ENCODE measurements at regions not wholly inside any gene's neighbourhood (a gene's known extent, or its start where the extent isn't known, plus 50 kb on each side); places are given as distances from the start of the nearest gene placed in this dataset.

DNA sequence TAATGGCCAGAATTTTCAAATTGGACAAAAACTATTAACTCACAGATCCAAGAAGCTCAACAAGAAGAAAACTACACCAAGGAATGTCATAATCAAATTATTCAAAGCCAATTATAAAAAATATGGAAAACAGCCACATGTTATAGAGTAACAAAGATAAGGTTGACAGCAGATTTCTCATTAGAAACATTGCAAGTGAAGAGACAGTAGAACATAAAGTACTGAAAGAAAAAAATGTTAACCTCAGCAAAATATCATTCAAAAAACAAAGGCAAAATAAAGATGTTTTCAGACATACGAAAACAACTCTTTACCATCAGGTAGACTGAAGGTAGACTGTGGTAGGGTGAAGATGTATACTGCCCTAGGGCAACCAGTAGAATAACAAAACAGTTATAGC, 83.4 kb downstream of the KCNRG start:
- Histone ChIP-seq H3K4me3 (ENCODE audit: insufficient read depth, low read length) (no peak overlapping the region), H4K20me1 (ENCODE audit: insufficient read depth, low read length) (peaks cover 3% of the 10 kb centered on the region), H3K4me2 (ENCODE audit: insufficient read depth, low read length) (no peak overlapping the region), H3K9me3 (ENCODE audit: low read depth, low read length) (no peaks in the 10 kb centered on the region), H3K27ac (ENCODE audit: low read depth, low read length) (no peak overlapping the region), H3K36me3 (ENCODE audit: insufficient read depth, low read length) (peaks cover 5% of the 10 kb centered on the region), H3K27me3 (ENCODE audit: insufficient read depth, low read length) (no peaks in the 10 kb centered on the region), H3K79me2 (ENCODE audit: insufficient read depth, low read length) (peaks cover 77% of the 10 kb centered on the region), H3K4me1 (ENCODE audit: insufficient read depth, low read length) (no peaks in the 10 kb centered on the region), H2AFZ (ENCODE audit: low read length) (no peak overlapping the region)
- no peak for DNase-seq (ENCODE audit: insufficient read length, low spot score, missing footprints)
- TF ChIP-seq, protein P1, sequence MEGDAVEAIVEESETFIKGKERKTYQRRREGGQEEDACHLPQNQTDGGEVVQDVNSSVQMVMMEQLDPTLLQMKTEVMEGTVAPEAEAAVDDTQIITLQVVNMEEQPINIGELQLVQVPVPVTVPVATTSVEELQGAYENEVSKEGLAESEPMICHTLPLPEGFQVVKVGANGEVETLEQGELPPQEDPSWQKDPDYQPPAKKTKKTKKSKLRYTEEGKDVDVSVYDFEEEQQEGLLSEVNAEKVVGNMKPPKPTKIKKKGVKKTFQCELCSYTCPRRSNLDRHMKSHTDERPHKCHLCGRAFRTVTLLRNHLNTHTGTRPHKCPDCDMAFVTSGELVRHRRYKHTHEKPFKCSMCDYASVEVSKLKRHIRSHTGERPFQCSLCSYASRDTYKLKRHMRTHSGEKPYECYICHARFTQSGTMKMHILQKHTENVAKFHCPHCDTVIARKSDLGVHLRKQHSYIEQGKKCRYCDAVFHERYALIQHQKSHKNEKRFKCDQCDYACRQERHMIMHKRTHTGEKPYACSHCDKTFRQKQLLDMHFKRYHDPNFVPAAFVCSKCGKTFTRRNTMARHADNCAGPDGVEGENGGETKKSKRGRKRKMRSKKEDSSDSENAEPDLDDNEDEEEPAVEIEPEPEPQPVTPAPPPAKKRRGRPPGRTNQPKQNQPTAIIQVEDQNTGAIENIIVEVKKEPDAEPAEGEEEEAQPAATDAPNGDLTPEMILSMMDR (IDR thresholded peaks at IDR 0.05; ENCODE audit: extremely low read depth, low read depth, low read length), result no peak

DNA sequence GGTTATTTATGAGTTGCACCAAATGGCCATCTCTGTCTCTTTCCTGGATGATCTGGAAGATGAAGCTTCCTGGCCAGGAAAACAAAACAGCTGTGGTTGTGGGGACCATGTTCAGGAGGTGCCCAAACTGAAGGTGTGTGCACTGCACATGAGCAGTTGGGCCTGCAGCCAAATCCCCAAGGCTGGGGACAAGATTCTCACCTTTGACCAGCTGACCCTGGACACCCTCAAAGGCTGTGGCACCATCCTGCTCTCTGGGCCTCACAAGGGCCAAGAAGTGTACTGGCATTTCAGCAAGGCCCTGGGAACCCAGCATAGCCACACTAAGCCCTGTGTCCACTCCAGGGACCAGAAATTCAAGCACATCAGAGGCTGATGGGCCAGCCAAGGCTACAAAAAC, 84.2 kb downstream of the KCNRG start:
- peaks cover 77% of the 10 kb centered on the region for H3K79me2 ChIP-seq (ENCODE audit: insufficient read depth, low read length)
- no peak overlapping the region for H3K27ac ChIP-seq (ENCODE audit: low read depth, low read length)
- H3K4me3 ChIP-seq (ENCODE audit: insufficient read depth, low read length), result no peak overlapping the region
- H3K4me1 ChIP-seq (ENCODE audit: insufficient read depth, low read length), result peaks cover 3% of the 10 kb centered on the region
- H3K36me3 ChIP-seq (ENCODE audit: insufficient read depth, low read length), result peaks cover 5% of the 10 kb centered on the region
- H2AFZ ChIP-seq (ENCODE audit: low read length), result no peak overlapping the region
- no peak overlapping the region for H3K4me2 ChIP-seq (ENCODE audit: insufficient read depth, low read length)
- H4K20me1 ChIP-seq (ENCODE audit: insufficient read depth, low read length), result peaks cover 4% of the 10 kb centered on the region
- no peak for DNase-seq (ENCODE audit: insufficient read length, low spot score, missing footprints)
- H3K27me3 ChIP-seq (ENCODE audit: insufficient read depth, low read length), result no peaks in the 10 kb centered on the region
- TF ChIP-seq, protein P1 (IDR thresholded peaks at IDR 0.05; ENCODE audit: extremely low read depth, low read depth, low read length), result no peak
- H3K9me3 ChIP-seq (ENCODE audit: low read depth, low read length), result no peaks in the 10 kb centered on the region

DNA sequence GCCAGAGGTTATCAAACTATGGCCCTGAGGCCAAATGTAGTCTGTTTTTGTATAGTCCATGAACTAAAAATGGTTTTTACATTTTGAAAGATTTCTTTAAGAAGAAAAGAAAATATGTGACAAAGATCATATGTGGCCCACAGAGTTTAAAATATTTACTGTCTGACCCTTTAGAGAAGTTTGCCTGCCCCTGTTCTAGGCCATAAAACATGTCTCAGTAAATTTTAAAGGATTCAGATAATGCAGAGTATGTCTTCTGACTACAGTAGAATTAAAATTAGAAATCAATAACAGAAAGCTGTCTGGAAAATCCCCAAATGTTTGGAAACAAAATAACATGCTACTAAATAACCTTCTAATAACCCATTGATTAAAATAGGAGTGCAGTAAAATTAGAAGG, 86.3 kb downstream of the KCNRG start:
- Histone ChIP-seq H3K36me3 (ENCODE audit: insufficient read depth, low read length) (peaks cover 5% of the 10 kb centered on the region), H3K27me3 (ENCODE audit: insufficient read depth, low read length) (no peaks in the 10 kb centered on the region), H3K79me2 (ENCODE audit: insufficient read depth, low read length) (peaks cover 77% of the 10 kb centered on the region), H3K9me3 (ENCODE audit: low read depth, low read length) (no peaks in the 10 kb centered on the region), H2AFZ (ENCODE audit: low read length) (no peak overlapping the region), H3K4me1 (ENCODE audit: insufficient read depth, low read length) (peaks cover 10% of the 10 kb centered on the region), H4K20me1 (ENCODE audit: insufficient read depth, low read length) (peaks cover 9% of the 10 kb centered on the region), H3K4me3 (ENCODE audit: insufficient read depth, low read length) (no peak overlapping the region), H3K4me2 (ENCODE audit: insufficient read depth, low read length) (no peak overlapping the region), H3K27ac (ENCODE audit: low read depth, low read length) (no peak overlapping the region)
- no peak for DNase-seq (ENCODE audit: insufficient read length, low spot score, missing footprints)
- TF ChIP-seq, protein P1 (IDR thresholded peaks at IDR 0.05; ENCODE audit: extremely low read depth, low read depth, low read length), result no peak

GRCh38 chr13:50104493-50104892, 89.2 kb downstream of the KCNRG start:
- H3K4me1 ChIP-seq (ENCODE audit: insufficient read depth, low read length), result peaks cover 17% of the 10 kb centered on the region
- peaks cover 70% of the 10 kb centered on the region for H3K79me2 ChIP-seq (ENCODE audit: insufficient read depth, low read length)
- no peaks in the 10 kb centered on the region for H3K9me3 ChIP-seq (ENCODE audit: low read depth, low read length)
- H3K36me3 ChIP-seq (ENCODE audit: insufficient read depth, low read length), result peaks cover 1% of the 10 kb centered on the region
- no peak overlapping the region for H3K4me3 ChIP-seq (ENCODE audit: insufficient read depth, low read length)
- TF ChIP-seq, protein P1 (IDR thresholded peaks at IDR 0.05; ENCODE audit: extremely low read depth, low read depth, low read length), result no peak
- H2AFZ ChIP-seq (ENCODE audit: low read length), result no peak overlapping the region
- no peak overlapping the region for H3K27ac ChIP-seq (ENCODE audit: low read depth, low read length)
- H3K27me3 ChIP-seq (ENCODE audit: insufficient read depth, low read length), result no peaks in the 10 kb centered on the region
- peak overlapping the region; percentile 28 for H3K4me2 ChIP-seq (ENCODE audit: insufficient read depth, low read length)
- peaks cover 9% of the 10 kb centered on the region for H4K20me1 ChIP-seq (ENCODE audit: insufficient read depth, low read length)
- peak; percentile 57 for DNase-seq (ENCODE audit: insufficient read length, low spot score, missing footprints)

Measured in osteoblast (primary cell).